ENCODE measurements at regions not wholly inside any gene's neighbourhood (a gene's known extent, or its start where the extent isn't known, plus 50 kb on each side); places are given as distances from the start of the nearest gene placed in this dataset.

- Histone ChIP-seq H3K4me3 (ENCODE audit: low read depth in 2 of 2, low read length in 2 of 2) (no peak overlapping the region), H3K36me3 (ENCODE audit: control insufficient read depth, insufficient read depth, low read length) (no peaks in the 10 kb centered on the region), H3K9me3 (ENCODE audit: control insufficient read depth, insufficient read depth, low read depth, low read length) (peaks cover 15% of the 10 kb centered on the region; the same call in 1 of the 2 replicates), H3K4me1 (ENCODE audit: control insufficient read depth, insufficient read depth, low read length) (no peaks in the 10 kb centered on the region), H3K27ac (ENCODE audit: low read length) (no peak overlapping the region), H3K27me3 (ENCODE audit: control insufficient read depth, insufficient read depth, low read length) (no peaks in the 10 kb centered on the region; the same call in 1 of the 2 replicates)
- ChIA-PET CTCF (no interaction called here), POLR2A (no interaction called here)
- no peak for TF ChIP-seq TCF7L2 (IDR thresholded peaks at IDR 0.05; ENCODE audit: low read depth, low read length)
- TF ChIP-seq SIN3A (IDR thresholded peaks at IDR 0.05; ENCODE audit: borderline replicate concordance, insufficient read depth, low read depth, low read length), result no peak
- TF ChIP-seq CTCF (IDR thresholded peaks at IDR 0.05), result no peak
- TF ChIP-seq POLR2AphosphoS5 (IDR thresholded peaks at IDR 0.05; ENCODE audit: low read depth, low read length), result no peak
- TF ChIP-seq REST (IDR thresholded peaks at IDR 0.05; ENCODE audit: insufficient read depth in 1 of 2, low read depth in 2 of 2, low read length in 1 of 2), result no peak
- in situ Hi-C loops (cut with HindIII; ENCODE audit: low pct_unique_long_range_greater_than_20kb, low sequenced_read_pairs), result no loop called here
- no TSS peak for BruUV-seq (replicated peaks)
- ATAC-seq (no peak), DNase-seq (ENCODE audit: low read depth, low spot score) (no peak)
- intact Hi-C loops (cut with micrococcal nuclease; ENCODE audit: unreplicated experiment), result no loop called here
Observed at GRCh38 chr10:126806991-126807702, 98.1 kb upstream of the DOCK1 start.

- H3K36me3 ChIP-seq (ENCODE audit: control insufficient read depth, insufficient read depth, low read length), result no peaks in the 10 kb centered on the region
- TF ChIP-seq POLR2AphosphoS5 (IDR thresholded peaks at IDR 0.05; ENCODE audit: low read depth, low read length) (no peak), TCF7L2 (IDR thresholded peaks at IDR 0.05; ENCODE audit: low read depth, low read length) (no peak), CTCF (IDR thresholded peaks at IDR 0.05) (no peak), SIN3A (IDR thresholded peaks at IDR 0.05; ENCODE audit: borderline replicate concordance, insufficient read depth, low read depth, low read length) (no peak), REST (IDR thresholded peaks at IDR 0.05; ENCODE audit: insufficient read depth in 1 of 2, low read depth in 2 of 2, low read length in 1 of 2) (no peak)
- in situ Hi-C loops (cut with HindIII; ENCODE audit: low pct_unique_long_range_greater_than_20kb, low sequenced_read_pairs) (no loop called here), intact Hi-C loops (cut with micrococcal nuclease; ENCODE audit: unreplicated experiment) (no loop called here)
- no peak overlapping the region for H3K4me3 ChIP-seq (ENCODE audit: low read depth in 2 of 2, low read length in 2 of 2)
- no TSS peak for BruUV-seq (replicated peaks)
- H3K27me3 ChIP-seq (ENCODE audit: control insufficient read depth, insufficient read depth, low read length), result no peaks in the 10 kb centered on the region; the same call in 1 of the 2 replicates
- no peak overlapping the region for H3K27ac ChIP-seq (ENCODE audit: low read length)
- no peaks in the 10 kb centered on the region for H3K4me1 ChIP-seq (ENCODE audit: control insufficient read depth, insufficient read depth, low read length)
- no peak for DNase-seq (ENCODE audit: low read depth, low spot score)
- peaks cover 15% of the 10 kb centered on the region; the same call in 1 of the 2 replicates for H3K9me3 ChIP-seq (ENCODE audit: control insufficient read depth, insufficient read depth, low read depth, low read length)
- ChIA-PET CTCF (no interaction called here), POLR2A (no interaction called here)
- no peak for ATAC-seq
Observed at GRCh38 chr10:126808103-126808502, 97.1 kb upstream of the DOCK1 start.

Data from Panc1 (cell line).